GM12878 (cell line): ENCODE measurements at regions not wholly inside any gene's neighbourhood (a gene's known extent, or its start where the extent isn't known, plus 50 kb on each side); places are given as distances from the start of the nearest gene placed in this dataset.

Experiments
- ATAC-seq: fragments of 200-7000 bp; cut with Tn5 transposase; 3 replicates; pipeline ENCODE4 v1.9.1; 2020; ENCODE audit warnings: mild to moderate bottlenecking, moderate library complexity
- BruUV-seq: library from RNA; stranded (reverse); fragments of 400-500 nt; replicated peaks from 2 replicates; lab custom pipeline; 2021; lab: Mats Ljungman, UMichigan
- CTCF ChIA-PET: fragments of 300-600 bp; sonication (Branson Sonifier 250); formaldehyde crosslinking; extraction: SDS; loops from one replicate; lab custom pipeline; 2021; ENCODE audit warnings: inconsistent platforms; lab: Yijun Ruan, JAX
- POLR2A ChIA-PET: fragments of 350-600 bp; formaldehyde crosslinking; extraction: SDS; loops from one replicate; lab custom pipeline; 2021; ENCODE audit warnings: inconsistent platforms; lab: Charles Lee
- RAD21 ChIA-PET: fragments of 300-600 bp; sonication (Branson Sonifier 250); formaldehyde crosslinking; loops from one replicate; lab custom pipeline; 2023; ENCODE audit warnings: antibody characterized with exemption; ENCODE audit not compliant: unreplicated experiment; lab: Charles Lee
- SMC1A ChIA-PET: fragments of 300-600 bp; sonication (Branson Sonifier 250); formaldehyde crosslinking; loops from one replicate; lab custom pipeline; 2023; ENCODE audit not compliant: unreplicated experiment, uncharacterized antibody; lab: Charles Lee
- DNase-seq: peaks from one replicate; pipeline ENCODE4 v3.0.0-alpha.2; 2011; ENCODE audit warnings: low read depth, low spot score
- FAIRE-seq: peaks from 3 replicates; lab custom pipeline; 2011; peaks lifted over from hg19 to GRCh38; lab: Jason Lieb, UNC
- H2AFZ ChIP-seq: 2 replicates; pipeline ENCODE4 v1.6.0; 2011; ENCODE audit warnings: low read depth, low read length, control low read depth; ENCODE audit not compliant: control insufficient read depth
- H3K27ac ChIP-seq: 2 replicates; pipeline ENCODE4 v1.5.1; 2011; ENCODE audit warnings: control low read depth; ENCODE audit not compliant: control insufficient read depth, insufficient read depth
- H3K27me3 ChIP-seq, 2 experiments: replicated peaks in 1 of 2; 2 replicates each; pipeline versions ENCODE4 v1.6.0 to v1.6.1; 2011; ENCODE audit warnings: low read length in 1 of 2; ENCODE audit not compliant: control insufficient read depth in 2 of 2, insufficient read depth in 2 of 2
- H3K36me3 ChIP-seq, 2 experiments: 2 replicates each; pipeline ENCODE4 v1.5.1; 2011; ENCODE audit warnings: low read length in 1 of 2; ENCODE audit not compliant: control insufficient read depth in 2 of 2, insufficient read depth in 2 of 2
- H3K4me1 ChIP-seq: 2 replicates; pipeline ENCODE4 v1.6.1; 2011; ENCODE audit warnings: mild to moderate bottlenecking, low read length, moderate library complexity, mixed read lengths; ENCODE audit not compliant: control insufficient read depth, insufficient read depth
- H3K4me2 ChIP-seq: 2 replicates; pipeline ENCODE4 v1.6.0; 2011; ENCODE audit warnings: control low read depth; ENCODE audit not compliant: control insufficient read depth, insufficient read depth
- H3K4me3 ChIP-seq: fragments of 200-600 bp; sonication (generic); 2 replicates; pipeline ENCODE4 v1.5.1; 2016
- H3K79me2 ChIP-seq: 2 replicates; pipeline ENCODE4 v1.6.0; 2011; ENCODE audit warnings: low read length; ENCODE audit not compliant: control insufficient read depth, insufficient read depth
- H3K9ac ChIP-seq: 2 replicates; pipeline ENCODE4 v1.8.0; 2011; ENCODE audit warnings: low read length, control low read depth, mixed read lengths; ENCODE audit not compliant: control insufficient read depth, insufficient read depth
- H3K9me3 ChIP-seq: replicated peaks from 3 replicates; pipeline ENCODE4 v1.5.1; 2011; ENCODE audit warnings: mild to moderate bottlenecking, low read length; ENCODE audit not compliant: control insufficient read depth, insufficient read depth
- H4K20me1 ChIP-seq: 2 replicates; pipeline ENCODE4 v1.6.0; 2011; ENCODE audit not compliant: control insufficient read depth, insufficient read depth
- CBX3 ChIP-seq: fragments of 200-600 bp; sonication (generic); IDR thresholded peaks from 2 replicates; pipeline ENCODE4 v1.6.1; 2016; ENCODE audit warnings: low read depth, borderline replicate concordance
- CHD1 ChIP-seq: IDR thresholded peaks from 2 replicates; pipeline ENCODE4 v1.6.1; 2012; ENCODE audit warnings: low read depth, low read length, improper control_type of control experiment
- DPF2 ChIP-seq: fragments of 450-650 bp; IDR thresholded peaks from 2 replicates; pipeline ENCODE4 v1.6.1; 2017; ENCODE audit warnings: mild to moderate bottlenecking
- EZH2 ChIP-seq: IDR thresholded peaks from 2 replicates; pipeline ENCODE4 v1.6.1; 2012; ENCODE audit warnings: low read depth, mild to moderate bottlenecking, control low read depth, inconsistent platforms, low read length, borderline replicate concordance; ENCODE audit not compliant: control insufficient read depth
- GATAD2B ChIP-seq: fragments of 450-650 bp; conservative IDR thresholded peaks from 2 replicates; pipeline ENCODE4 v1.6.1; 2017; ENCODE audit warnings: low read depth, mild to moderate bottlenecking, moderate library complexity
- KAT2A ChIP-seq: conservative IDR thresholded peaks from 2 replicates; pipeline ENCODE4 v1.6.1; 2011; ENCODE audit warnings: low read depth, low read length; ENCODE audit not compliant: control insufficient read depth
- MYC ChIP-seq: IDR thresholded peaks from 2 replicates; pipeline ENCODE4 v1.6.1; 2011; ENCODE audit warnings: mild to moderate bottlenecking, low read length, moderate library complexity, inconsistent platforms; ENCODE audit not compliant: insufficient read depth, insufficient replicate concordance, insufficient read length, severe bottlenecking
- NR2F1 ChIP-seq: fragments of 450-650 bp; conservative IDR thresholded peaks from 2 replicates; pipeline ENCODE4 v1.6.1; 2017; ENCODE audit warnings: mild to moderate bottlenecking
- PAX8 ChIP-seq: fragments of 450-650 bp; IDR thresholded peaks from 2 replicates; pipeline ENCODE4 v1.6.1; 2017; ENCODE audit warnings: mild to moderate bottlenecking, moderate library complexity
- STAT1 ChIP-seq: fragments of 450-650 bp; conservative IDR thresholded peaks from 2 replicates; pipeline ENCODE4 v1.6.1; 2014; ENCODE audit warnings: antibody characterized with exemption, mild to moderate bottlenecking
- TAF1 ChIP-seq: IDR thresholded peaks from 2 replicates; pipeline ENCODE4 v1.6.1; 2011; ENCODE audit warnings: mild to moderate bottlenecking, low read depth, low read length, borderline replicate concordance
- TCF7 ChIP-seq: IDR thresholded peaks from 2 replicates; pipeline ENCODE4 v1.6.1; 2014; ENCODE audit warnings: antibody characterized with exemption, borderline replicate concordance
- ZBED1 ChIP-seq: IDR thresholded peaks from 2 replicates; pipeline ENCODE4 v1.6.1; 2016; ENCODE audit warnings: borderline replicate concordance
- ZZZ3 ChIP-seq: IDR thresholded peaks from 2 replicates; pipeline ENCODE4 v1.6.1; 2011; ENCODE audit warnings: low read depth; ENCODE audit not compliant: control insufficient read depth, insufficient read length
- WGBS: methylation state at CpG from one replicate; pipeline ENCODE4 v1.1.6; 2016; ENCODE audit warnings: low lambda C conversion rate; ENCODE audit not compliant: insufficient replicate concordance, insufficient coverage; ENCODE audit errors: missing lambda C conversion rate; 5-methylcytosine and 5-hydroxymethylcytosine counted together
- in situ Hi-C: fragments of 300-500 bp; cut with MboI; formaldehyde crosslinking; loops from 9 replicates; pipeline ENCODE4 v1.14.3; 2018; ENCODE audit warnings: mixed read lengths
- intact Hi-C: fragments of 100-400 bp; cut with micrococcal nuclease; formaldehyde crosslinking; loops from one replicate; pipeline ENCODE4 v1.14.2; 2022; ENCODE audit not compliant: unreplicated experiment
- TF ChIP-seq, protein P1 (sequence below): IDR thresholded peaks from 2 replicates; pipeline ENCODE4 v1.6.1; 2011; ENCODE audit warnings: low read depth, low read length, improper control_type of control experiment, borderline replicate concordance
- TF ChIP-seq, protein P2 (sequence below): fragments of 150-350 bp; IDR thresholded peaks from 2 replicates; pipeline ENCODE4 v1.6.1; 2014; ENCODE audit warnings: mild to moderate bottlenecking, low read depth, low read length
- TF ChIP-seq, protein P3 (sequence below): fragments of 450-650 bp; IDR thresholded peaks from 2 replicates; pipeline ENCODE4 v1.6.1; 2016; ENCODE audit warnings: mild to moderate bottlenecking, moderate library complexity, borderline replicate concordance
- TF ChIP-seq, protein P4 (sequence below): fragments of 450-650 bp; IDR thresholded peaks from 2 replicates; pipeline ENCODE4 v1.6.1; 2018; ENCODE audit warnings: borderline replicate concordance, mild to moderate bottlenecking; ENCODE audit not compliant: partially characterized antibody

DNA sequence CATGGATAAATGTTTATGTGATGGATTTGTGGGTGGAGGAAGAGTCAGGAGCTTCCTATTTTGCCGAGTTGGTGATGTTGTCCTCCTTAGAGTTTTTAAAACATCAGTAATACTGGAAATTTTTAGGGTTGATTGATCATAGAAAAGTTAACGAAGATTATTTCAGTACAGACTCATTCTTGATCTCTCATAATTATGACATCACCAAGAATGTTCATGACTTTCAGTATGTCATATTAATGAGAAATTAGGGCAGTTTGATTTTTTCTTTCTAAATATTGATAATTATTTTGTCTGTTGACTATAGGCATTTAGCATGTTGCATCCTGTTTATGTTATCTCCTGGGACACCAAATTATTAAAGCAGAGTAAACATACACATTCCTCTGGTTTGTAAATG lies 512.2 kb downstream of the CD109 start:
- Histone ChIP-seq H3K4me2 (no peak overlapping the region), H3K36me3 (no peaks in the 10 kb centered on the region), H2AFZ (no peak overlapping the region), H3K9ac (no peak overlapping the region), H3K27me3 (no peaks in the 10 kb centered on the region), H3K4me3 (no peak overlapping the region), H3K4me1 (no peaks in the 10 kb centered on the region), H3K79me2 (no peaks in the 10 kb centered on the region), H3K27ac (no peak overlapping the region), H3K9me3 (no peaks in the 10 kb centered on the region), H4K20me1 (no peaks in the 10 kb centered on the region)
- ChIA-PET POLR2A (no interaction called here), CTCF (no interaction called here), RAD21 (no interaction called here), SMC1A (no interaction called here)
- WGBS: 13% methylated on average over 2 of the region's 2 CpGs
- no peak for DNase-seq
- no peak for ATAC-seq
- no peak for FAIRE-seq
- intact Hi-C loops (no loop called here), in situ Hi-C loops (no loop called here)
- no TSS peak for BruUV-seq
- TF ChIP-seq EZH2: no peak
- TF ChIP-seq, protein P1, sequence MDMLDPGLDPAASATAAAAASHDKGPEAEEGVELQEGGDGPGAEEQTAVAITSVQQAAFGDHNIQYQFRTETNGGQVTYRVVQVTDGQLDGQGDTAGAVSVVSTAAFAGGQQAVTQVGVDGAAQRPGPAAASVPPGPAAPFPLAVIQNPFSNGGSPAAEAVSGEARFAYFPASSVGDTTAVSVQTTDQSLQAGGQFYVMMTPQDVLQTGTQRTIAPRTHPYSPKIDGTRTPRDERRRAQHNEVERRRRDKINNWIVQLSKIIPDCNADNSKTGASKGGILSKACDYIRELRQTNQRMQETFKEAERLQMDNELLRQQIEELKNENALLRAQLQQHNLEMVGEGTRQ: no peak
- TF ChIP-seq NR2F1: no peak
- TF ChIP-seq, protein P2, sequence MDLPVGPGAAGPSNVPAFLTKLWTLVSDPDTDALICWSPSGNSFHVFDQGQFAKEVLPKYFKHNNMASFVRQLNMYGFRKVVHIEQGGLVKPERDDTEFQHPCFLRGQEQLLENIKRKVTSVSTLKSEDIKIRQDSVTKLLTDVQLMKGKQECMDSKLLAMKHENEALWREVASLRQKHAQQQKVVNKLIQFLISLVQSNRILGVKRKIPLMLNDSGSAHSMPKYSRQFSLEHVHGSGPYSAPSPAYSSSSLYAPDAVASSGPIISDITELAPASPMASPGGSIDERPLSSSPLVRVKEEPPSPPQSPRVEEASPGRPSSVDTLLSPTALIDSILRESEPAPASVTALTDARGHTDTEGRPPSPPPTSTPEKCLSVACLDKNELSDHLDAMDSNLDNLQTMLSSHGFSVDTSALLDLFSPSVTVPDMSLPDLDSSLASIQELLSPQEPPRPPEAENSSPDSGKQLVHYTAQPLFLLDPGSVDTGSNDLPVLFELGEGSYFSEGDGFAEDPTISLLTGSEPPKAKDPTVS: no peak
- TF ChIP-seq CHD1: no peak
- TF ChIP-seq GATAD2B: no peak
- no peak for TF ChIP-seq DPF2
- TF ChIP-seq KAT2A: no peak
- no peak for TF ChIP-seq CBX3
- TF ChIP-seq, protein P3, sequence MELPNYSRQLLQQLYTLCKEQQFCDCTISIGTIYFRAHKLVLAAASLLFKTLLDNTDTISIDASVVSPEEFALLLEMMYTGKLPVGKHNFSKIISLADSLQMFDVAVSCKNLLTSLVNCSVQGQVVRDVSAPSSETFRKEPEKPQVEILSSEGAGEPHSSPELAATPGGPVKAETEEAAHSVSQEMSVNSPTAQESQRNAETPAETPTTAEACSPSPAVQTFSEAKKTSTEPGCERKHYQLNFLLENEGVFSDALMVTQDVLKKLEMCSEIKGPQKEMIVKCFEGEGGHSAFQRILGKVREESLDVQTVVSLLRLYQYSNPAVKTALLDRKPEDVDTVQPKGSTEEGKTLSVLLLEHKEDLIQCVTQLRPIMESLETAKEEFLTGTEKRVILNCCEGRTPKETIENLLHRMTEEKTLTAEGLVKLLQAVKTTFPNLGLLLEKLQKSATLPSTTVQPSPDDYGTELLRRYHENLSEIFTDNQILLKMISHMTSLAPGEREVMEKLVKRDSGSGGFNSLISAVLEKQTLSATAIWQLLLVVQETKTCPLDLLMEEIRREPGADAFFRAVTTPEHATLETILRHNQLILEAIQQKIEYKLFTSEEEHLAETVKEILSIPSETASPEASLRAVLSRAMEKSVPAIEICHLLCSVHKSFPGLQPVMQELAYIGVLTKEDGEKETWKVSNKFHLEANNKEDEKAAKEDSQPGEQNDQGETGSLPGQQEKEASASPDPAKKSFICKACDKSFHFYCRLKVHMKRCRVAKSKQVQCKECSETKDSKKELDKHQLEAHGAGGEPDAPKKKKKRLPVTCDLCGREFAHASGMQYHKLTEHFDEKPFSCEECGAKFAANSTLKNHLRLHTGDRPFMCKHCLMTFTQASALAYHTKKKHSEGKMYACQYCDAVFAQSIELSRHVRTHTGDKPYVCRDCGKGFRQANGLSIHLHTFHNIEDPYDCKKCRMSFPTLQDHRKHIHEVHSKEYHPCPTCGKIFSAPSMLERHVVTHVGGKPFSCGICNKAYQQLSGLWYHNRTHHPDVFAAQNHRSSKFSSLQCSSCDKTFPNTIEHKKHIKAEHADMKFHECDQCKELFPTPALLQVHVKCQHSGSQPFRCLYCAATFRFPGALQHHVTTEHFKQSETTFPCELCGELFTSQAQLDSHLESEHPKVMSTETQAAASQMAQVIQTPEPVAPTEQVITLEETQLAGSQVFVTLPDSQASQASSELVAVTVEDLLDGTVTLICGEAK: no peak
- TF ChIP-seq TAF1: no peak
- TF ChIP-seq STAT1: no peak
- TF ChIP-seq, protein P4, sequence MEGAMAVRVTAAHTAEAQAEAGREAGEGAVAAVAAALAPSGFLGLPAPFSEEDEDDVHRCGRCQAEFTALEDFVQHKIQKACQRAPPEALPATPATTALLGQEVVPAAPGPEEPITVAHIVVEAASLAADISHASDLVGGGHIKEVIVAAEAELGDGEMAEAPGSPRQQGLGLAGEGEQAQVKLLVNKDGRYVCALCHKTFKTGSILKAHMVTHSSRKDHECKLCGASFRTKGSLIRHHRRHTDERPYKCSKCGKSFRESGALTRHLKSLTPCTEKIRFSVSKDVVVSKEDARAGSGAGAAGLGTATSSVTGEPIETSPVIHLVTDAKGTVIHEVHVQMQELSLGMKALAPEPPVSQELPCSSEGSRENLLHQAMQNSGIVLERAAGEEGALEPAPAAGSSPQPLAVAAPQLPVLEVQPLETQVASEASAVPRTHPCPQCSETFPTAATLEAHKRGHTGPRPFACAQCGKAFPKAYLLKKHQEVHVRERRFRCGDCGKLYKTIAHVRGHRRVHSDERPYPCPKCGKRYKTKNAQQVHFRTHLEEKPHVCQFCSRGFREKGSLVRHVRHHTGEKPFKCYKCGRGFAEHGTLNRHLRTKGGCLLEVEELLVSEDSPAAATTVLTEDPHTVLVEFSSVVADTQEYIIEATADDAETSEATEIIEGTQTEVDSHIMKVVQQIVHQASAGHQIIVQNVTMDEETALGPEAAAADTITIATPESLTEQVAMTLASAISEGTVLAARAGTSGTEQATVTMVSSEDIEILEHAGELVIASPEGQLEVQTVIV: no peak
- no peak for TF ChIP-seq ZBED1
- TF ChIP-seq ZZZ3: no peak
- no peak for TF ChIP-seq TCF7
- TF ChIP-seq MYC: no peak
- TF ChIP-seq PAX8: no peak
